HG03342 (cell line): ENCODE measurements at regions not wholly inside any gene's neighbourhood (a gene's known extent, or its start where the extent isn't known, plus 50 kb on each side); places are given as distances from the start of the nearest gene placed in this dataset.

Source experiments
- ATAC-seq: cut with Tn5 transposase; IDR thresholded peaks from one replicate; pipeline ENCODE4 v1.9.1; 2021; ENCODE audit warnings: mild to moderate bottlenecking, moderate library complexity; ENCODE audit not compliant: unreplicated experiment

DNA sequence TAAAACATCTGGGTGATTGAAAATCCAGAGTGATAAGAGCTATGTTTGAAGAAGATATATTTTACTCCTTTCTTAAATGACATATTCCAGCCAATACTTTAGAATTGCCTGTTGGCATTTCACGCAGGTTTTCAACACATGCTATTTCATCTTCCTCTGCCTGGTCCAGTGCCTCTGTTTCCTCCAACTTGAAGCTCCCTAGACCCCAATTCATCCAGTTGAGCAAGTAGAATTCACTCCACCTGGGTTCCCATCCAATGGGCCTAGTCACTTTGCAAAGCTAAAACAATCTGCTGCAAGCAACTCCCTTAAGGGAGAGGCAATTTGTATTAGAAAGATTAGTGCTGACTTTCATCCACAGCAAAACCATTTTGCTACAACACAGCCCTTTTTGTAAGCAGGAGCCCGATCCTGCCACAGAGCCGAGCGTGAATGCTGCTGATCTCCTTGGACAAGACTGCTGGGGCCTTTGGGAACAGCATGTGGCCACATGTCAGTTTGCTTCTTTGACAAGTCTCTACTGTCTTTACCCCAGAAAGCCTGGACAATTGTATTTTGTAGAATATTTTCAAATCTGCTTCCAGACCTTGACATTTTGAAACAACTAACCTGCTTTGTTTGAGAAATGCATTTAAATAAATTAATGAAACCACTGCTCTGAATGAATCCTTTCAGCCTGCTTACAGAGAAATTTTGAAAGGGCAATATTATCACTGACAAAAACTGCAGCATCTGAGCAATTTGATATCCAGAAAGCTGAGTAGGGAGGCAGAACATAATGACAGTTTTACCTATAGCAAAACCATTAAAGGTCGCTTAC lies 259.1 kb downstream of the TDRD15 start:
- no peak for ATAC-seq

DNA sequence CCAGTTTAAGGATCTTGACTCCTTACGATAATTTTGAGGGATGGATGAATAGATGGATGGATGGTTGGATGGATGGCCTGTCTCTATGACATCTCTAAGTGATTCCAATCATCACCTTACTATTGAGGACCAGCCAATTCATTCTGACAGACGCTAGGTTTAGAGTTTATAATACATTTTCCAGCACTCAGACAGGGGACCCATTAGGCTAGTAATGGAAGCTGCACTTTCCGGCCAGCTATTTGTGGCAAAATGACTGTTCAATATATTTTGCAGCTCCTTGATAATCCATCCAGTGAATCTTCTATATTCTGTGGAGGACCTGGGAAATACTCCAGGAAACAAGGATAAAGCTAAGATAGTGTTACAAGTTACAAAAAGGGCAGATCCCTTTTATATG lies 262.9 kb downstream of the TDRD15 start:
- ATAC-seq = no peak

DNA sequence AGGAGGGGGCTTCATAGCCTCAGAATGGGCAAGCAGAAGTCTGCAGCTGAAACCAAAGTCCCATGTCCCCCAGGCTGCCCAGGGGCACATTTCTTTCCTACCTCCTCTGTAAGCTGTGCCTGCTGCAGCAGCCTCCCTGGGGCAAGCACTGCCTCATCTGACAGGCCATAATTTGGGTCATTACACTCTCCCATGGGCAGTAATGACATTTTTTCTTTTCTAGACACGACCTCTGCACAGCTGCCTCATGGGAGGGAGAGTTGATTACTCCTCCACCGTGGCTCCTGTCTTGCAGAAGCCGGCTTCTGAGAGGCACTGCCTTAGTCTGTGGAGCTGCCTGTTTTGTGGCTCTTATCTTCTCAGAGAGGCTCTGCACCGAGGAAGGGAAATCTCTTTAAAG lies 268.9 kb downstream of the TDRD15 start:
- ATAC-seq = no peak

DNA sequence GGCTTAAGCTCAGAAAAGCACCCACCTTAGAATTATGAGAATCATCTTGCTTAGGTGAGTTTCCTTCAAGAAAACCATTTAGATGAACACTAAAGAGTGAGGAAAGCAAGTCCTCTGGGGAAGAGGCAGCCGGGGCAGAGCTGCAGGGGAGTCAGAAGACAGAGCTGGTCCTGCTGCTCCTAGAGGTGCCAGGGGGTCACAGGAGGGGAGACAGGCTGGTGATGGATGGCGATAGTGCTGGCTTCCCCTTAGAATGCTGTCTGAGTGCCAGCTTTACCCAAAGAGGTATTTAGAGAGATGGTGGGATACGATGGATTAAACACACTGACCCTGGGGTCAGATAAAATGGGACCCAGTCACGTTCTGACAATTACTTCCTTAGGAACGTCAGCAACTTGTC lies 269.4 kb downstream of the TDRD15 start:
- ATAC-seq = no peak

DNA sequence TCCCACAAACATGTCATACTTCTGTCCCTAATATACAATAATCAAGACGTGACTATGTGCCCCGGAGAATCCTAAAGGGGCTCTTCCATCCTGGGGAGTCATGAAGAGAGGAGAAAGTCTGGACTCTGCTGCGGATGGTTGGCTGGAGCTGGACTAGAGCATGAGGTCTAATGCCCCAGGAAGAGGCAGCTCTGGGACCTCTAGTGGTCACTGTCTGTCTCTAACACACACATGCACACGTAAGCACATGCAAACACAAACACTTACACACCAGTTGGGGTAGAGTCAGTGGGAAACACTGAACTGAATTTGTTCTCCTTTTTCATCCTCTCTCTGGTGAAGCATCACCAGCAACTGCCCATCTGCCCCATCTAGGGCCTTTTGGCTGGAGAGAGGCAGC lies 271.6 kb downstream of the TDRD15 start:
- ATAC-seq = no peak

DNA sequence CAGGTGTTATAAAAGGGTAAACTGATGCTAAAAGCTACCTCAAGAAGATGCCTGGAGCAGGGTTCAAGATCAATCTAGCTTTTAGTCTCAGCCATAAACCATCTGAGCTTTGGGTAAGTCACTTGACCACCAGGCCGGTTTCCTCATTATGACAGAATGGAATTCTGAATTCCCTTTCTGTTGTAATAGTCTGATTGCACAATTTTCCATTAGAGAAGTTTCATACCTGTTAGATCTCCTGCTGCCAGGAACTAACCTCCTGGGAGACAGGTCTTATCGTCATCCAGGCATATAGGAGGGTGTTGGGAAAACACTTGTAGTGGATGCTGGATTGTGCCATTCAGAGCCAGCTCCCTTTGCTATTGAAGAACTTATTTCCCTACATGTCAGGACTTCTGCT lies 272.5 kb downstream of the TDRD15 start:
- ATAC-seq = no peak

DNA sequence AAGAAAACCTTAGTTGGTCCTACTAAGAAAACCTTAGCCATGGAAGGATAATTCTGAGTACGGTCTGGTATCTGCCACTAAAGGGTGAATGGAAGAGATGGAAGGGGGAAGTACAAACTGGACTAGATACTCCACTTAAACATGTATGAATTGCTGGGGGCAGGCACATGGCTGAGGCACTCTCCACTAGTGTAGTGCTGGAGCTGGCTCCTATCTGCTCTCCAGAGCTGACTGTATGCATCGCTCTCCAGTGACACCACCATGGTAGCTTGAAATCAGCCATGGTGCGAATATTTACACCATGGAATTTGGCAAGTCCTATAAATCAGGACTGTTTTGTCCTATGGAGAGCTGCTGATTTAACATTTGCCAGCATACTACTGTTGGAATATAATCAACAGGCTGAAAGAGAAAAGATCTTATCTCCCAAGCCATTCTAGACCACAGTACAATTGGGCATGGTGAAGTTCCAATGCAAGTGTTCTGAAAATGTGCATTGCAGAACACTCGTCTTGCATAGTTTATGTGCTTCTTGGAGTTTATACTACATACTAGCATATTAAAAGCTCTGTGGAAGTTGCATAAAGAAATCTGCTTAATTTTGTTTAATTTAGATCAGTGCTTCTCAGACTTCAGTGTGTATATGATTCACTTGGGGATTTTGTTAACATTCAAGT lies 277.4 kb downstream of the TDRD15 start:
- ATAC-seq = no peak

DNA sequence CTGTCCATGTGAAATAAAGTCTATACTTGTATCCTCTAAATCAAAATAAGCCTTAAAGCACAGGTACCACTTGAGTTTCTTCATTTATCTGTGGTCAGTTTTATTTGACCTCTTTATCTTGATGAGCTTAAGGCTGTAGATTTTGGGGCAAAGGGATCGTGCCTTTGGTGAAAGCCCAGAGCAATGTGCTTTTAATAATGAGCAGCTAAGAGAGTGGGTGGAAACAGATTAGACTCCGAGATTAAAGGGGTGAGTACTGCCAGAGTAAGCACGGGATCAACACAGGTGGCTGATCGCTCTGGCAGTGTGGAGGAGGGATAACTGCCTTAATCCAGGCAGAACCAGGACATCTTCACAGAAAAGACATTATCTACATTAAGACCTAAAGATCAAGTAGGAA lies 280.4 kb downstream of the TDRD15 start:
- ATAC-seq = no peak

DNA sequence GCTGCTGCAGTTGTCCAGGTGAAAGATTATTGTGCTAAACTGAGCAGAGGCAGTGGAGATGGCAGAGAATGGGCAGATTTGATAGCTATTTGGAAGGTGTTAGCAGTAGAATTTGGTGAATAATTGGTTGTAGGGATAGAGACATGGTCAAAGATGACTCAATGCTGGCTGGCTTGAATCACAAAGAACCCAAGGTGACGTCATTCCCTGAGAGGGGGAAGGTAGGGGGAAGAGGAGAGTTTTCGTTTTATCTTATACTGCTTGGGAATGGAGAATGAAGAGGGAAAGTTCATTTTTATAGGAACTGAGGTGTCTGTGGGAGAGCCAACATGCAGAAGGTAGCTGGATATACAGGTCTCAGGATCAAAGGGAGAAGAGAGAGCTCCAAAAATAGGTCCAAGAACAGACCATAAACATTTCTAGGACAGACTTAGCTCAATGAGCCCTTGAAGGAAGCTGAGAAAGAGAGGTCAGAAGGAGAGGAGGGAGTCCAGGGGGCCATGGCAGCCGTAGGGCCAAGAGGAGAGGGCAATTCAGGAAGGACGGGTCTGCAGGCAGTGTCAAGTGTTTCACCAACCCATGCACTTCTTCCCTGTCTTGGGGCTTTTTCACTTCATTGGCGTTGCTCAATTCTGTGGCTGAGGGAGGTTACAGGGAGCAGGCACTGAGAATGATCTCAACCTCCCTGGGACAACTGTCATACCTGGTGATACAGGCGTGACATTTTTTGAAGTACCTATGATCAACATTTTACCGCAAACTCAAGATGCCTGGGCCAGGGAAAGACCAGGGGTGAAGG lies 281.3 kb downstream of the TDRD15 start:
- ATAC-seq = no peak

DNA sequence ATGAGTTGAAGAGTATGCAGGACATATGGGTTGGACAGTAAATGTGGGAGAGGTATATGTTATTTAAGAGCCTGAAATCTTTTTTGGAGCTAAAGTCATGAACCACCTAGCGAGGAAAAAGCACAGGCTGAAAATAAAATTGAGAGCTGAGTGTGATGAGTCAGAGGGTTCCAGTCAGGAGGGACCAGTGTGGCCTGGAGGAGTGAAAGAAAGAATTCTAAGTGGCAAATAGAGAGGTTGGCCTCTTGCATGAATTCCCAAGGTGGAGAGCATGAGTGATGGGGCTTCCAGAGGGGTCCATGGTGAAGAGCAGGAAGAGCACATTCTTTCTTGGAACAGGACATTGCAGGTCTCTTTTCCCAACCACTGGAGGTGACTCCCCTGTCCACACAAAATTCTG lies 282.6 kb downstream of the TDRD15 start:
- ATAC-seq = no peak

DNA sequence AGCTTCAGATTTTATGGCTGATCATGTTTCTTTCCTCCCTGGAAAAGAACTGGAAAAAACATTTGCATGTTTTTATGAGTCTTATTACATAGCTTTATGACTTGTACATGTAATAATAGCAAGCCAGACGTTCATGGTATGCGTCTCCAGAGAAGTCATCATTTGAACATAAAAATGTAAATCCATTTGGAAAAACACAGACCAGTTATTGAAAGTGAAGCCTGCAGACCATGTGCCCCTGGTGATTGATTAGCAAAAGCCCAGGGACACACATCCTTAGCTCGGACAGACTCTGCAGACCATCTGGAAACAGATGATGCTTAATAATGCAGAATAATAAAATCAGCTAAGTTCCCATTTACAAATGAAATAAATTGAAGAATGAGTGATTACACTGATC lies 283.1 kb downstream of the TDRD15 start:
- ATAC-seq = no peak

DNA sequence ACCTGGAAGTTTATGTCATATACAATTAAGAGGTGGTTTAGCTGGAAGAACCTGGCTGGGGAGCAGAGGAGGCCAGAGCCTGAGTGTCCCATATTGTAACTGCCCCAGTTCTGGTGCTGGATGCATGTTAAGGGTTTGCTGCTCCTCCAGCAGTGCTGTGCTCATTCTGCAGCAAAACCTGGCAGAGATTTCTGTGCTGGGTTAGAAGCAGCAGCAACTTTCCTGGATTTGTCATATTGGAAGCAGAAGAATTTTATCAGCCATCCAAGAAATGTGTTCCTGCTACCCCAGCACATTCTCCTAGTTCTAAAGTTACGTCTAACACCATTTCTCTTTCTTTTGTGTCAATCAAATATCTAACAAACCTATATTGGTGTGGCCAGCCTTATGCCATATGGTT lies 284.1 kb downstream of the TDRD15 start:
- no peak for ATAC-seq

DNA sequence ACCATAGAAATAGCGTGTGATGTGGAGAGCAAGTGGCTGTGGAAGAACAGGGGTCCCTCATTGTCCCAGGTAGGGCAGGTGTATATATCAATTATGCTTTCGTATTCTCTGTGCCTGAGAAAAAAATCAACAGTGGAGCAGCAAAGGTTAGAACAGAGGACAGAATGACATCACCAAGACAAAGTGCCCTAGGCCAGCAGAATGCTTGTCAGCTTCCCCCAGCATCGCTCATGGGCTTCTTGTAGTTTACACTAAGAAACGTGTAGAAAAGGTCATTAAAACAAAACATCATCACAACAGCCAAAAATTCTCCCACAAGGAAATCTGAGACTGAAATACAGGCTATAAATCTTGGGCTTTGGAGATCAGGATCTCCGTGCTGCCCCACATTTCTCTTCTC lies 288.0 kb downstream of the TDRD15 start:
- no peak for ATAC-seq

DNA sequence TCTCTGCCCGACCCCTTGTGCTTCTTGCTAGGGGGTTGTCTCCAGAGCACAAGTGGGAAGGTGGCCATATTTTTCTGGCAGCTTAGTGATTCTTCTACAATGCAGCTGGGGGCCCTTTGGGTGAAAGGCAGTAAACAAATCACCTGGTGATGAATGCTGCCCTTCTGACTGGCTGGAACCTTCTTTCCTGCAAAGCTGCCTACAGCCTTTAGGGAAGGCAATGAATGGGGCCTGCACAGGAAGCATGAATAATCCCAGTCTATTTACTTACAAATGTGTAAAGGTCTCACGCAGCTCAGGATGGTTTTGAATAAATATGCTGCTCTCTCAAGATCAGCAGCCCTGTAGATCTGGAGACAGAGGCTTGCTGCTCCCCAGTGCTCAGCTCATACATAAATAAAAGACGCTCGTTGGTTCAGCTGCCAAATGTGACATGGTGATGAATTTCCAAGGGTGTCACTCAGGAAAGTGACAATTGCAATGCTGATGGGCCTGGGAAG lies 289.2 kb downstream of the TDRD15 start:
- ATAC-seq = no peak

DNA sequence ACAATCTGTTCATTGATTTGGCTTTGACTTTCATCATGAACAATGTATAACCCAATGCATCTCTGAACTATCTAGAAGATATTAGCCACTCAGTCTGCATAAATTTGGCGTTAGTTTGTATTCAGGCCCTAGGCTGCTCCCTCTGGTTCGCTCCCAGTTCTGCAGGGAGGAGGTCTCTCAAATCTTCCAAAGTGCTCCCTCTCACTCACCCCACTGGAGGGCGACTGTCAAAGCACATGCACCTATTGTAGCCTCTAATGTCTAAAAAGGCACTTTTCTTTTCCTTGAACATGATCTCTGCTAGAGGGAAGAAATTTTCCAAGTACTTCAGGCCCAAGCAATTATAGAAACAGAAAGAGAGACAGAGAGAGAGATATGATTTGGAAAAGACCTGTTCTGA lies 291.5 kb downstream of the TDRD15 start:
- ATAC-seq = no peak

DNA sequence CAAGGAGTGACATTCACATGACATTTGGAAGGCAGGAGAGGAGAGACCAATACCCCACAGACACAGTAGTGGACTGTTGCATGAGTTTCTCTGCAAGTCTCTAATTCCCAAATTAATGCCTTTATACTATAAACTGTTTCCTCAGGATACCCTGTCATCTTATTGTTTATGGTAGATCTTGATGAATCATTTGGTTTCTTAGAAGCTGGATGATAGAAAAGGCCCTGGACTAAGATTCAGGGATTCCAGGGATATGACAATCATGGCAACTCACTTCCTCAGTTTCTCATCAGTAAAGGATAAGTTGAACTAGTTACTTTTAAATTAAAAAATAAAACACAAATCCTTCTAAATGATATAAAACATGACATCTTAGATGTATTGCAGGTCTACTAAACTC lies 292.5 kb downstream of the TDRD15 start:
- ATAC-seq = no peak

DNA sequence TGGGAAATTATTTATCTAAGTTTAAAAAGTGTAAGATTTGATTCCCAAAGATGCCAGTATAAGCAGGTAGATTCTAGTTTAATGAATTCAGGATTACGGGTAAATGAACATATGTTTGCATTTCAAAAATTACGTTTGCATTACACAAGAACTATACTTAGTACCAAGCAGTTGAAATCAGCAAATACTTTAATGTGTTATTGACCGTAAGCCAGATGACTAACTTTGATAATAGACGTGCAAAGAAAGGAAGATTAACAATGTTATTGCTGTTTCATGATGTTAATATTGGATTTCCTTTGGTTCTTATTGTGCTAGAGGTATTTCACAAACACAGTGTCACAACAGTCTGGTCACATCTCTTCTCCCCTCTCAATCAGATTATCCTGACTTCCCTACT lies 294.7 kb downstream of the TDRD15 start:
- ATAC-seq = no peak

DNA sequence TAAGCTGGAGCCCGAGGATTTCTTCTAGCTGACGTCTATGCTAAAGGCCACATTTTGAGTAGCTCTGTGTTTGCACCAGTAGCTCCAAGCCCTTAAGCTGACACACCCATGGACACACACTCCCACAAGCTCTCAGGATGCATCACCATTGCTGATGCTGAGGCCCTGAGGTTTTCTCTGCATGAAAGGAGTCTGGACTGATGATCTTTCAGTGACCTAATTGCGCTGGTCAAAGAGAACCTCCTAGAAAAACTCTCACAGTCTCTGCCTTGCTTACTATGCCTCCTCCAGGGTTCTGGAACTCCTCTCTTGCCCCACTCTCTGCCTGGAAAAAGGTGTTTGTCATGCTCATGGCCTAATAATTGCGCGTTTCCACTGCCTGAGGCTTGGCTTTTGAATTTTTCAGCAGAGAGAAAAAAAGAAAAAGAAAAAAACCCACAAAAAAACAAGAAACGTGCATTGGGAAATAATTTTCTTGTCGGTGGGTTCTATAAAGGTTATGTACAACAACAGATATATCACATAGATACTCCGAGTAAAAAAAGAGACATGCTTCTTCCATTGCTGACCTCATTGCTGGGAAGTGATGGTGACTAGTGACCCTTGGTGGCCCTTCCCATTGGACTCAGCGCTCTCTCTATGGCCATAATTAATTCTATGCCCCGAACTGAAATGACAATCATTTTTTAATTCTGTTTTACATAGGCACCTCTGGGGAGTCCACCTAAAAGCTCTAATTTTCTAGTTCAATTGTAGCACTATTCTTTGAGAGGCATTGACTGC lies 297.0 kb downstream of the TDRD15 start:
- ATAC-seq = no peak

DNA sequence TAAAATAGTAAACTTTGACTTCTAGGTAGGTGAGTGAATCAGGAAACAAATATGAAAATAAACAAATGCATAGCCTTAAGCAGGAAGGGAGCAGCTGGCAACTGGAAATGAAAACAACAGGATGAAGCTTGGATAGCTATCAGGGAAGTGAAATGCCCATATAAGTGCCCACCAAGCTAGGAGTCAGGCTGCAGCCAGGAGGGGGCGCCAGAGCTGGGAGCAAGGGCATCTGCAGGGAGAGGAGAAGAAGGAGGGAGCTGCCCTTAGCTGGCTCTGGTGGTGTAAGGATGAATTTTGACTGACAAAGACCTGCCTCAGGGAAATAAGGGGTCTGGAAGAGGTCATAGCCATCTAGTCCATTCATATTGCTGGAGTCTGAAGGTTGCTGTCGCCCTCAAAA lies 298.3 kb downstream of the TDRD15 start:
- ATAC-seq = peak; percentile 85

DNA sequence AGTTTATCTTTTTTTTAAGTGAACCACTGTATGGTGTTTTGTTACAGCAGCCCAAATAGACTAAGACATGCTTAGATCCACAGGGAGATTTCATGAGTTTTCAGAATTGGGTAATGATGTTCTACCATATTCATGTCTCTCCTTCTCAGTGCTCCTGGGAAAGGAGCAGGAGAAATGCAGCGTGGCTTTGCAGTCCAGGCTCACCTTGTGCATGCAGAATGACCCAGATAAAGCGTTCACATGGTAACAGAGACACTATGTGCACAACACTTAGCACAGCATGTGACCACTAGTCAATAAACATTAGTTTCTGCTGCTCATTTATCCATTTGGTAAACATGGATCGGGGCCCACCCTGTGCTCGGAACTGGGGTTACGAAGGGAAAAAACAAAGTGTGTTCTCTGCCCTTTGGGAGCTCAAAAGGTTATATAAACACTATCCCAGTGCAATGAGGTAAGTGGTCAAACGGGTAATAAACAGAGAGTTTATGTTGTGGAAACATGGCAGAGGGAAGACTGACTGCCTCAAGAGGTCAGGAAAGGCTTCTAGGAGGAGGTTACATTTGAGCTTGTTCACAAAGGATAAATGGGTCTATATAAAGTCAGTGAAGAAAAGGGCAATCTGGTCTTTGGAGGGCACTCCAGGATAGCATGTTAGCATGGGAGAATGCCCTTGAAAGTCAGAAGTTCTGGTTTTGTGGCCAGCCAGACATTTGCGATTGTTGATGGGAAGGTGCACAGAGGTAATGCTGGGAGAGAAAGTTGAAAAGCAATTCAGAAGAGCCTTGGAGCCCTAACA lies 299.2 kb downstream of the TDRD15 start:
- no peak for ATAC-seq
